H9 (cell line): ENCODE measurements at regions not wholly inside any gene's neighbourhood (a gene's known extent, or its start where the extent isn't known, plus 50 kb on each side); places are given as distances from the start of the nearest gene placed in this dataset.

Experiments
- DNase-seq: peaks from one replicate; pipeline ENCODE4 v3.0.0-alpha.2; 2017
- H2AFZ ChIP-seq: one replicate; pipeline ENCODE4 v1.6.1; 2013; ENCODE audit warnings: mild to moderate bottlenecking, low read length, control low read depth, moderate library complexity
- H2AK5ac ChIP-seq: 2 replicates; pipeline ENCODE4 v1.6.1; 2013; ENCODE audit warnings: low read length, control low read depth, mixed read lengths; ENCODE audit not compliant: insufficient read length
- H2BK120ac ChIP-seq: one replicate; pipeline ENCODE4 v1.6.1; 2013; ENCODE audit warnings: low read depth, mild to moderate bottlenecking, low read length, control low read depth, inconsistent platforms; ENCODE audit not compliant: poor library complexity, severe bottlenecking
- H2BK12ac ChIP-seq: 2 replicates; pipeline ENCODE4 v1.6.1; 2013; ENCODE audit warnings: low read length, control low read depth, mixed read lengths, low read depth; ENCODE audit not compliant: insufficient read length
- H2BK15ac ChIP-seq: 2 replicates; pipeline ENCODE4 v1.6.1; 2013; ENCODE audit warnings: low read depth, low read length, control low read depth
- H2BK20ac ChIP-seq: one replicate; pipeline ENCODE4 v1.6.1; 2013; ENCODE audit warnings: low read depth, mild to moderate bottlenecking, low read length, control low read depth, inconsistent platforms; ENCODE audit not compliant: poor library complexity, severe bottlenecking
- H2BK5ac ChIP-seq: 2 replicates; pipeline ENCODE4 v1.6.1; 2013; ENCODE audit warnings: low read length, control low read depth, mixed read lengths; ENCODE audit not compliant: insufficient read length
- H3K14ac ChIP-seq: 2 replicates; pipeline ENCODE4 v1.6.1; 2013; ENCODE audit warnings: low read length, control low read depth; ENCODE audit not compliant: insufficient read depth
- H3K18ac ChIP-seq: 2 replicates; pipeline ENCODE4 v1.6.1; 2013; ENCODE audit warnings: low read depth, mild to moderate bottlenecking, mixed read lengths, low read length, control low read depth; ENCODE audit not compliant: insufficient read length
- H3K23ac ChIP-seq: 2 replicates; pipeline ENCODE4 v1.6.1; 2013; ENCODE audit warnings: low read length, control low read depth, mixed read lengths, low read depth; ENCODE audit not compliant: insufficient read length
- H3K23me2 ChIP-seq: 2 replicates; pipeline ENCODE4 v1.6.1; 2013; ENCODE audit warnings: low read depth, mild to moderate bottlenecking, mixed read lengths, low read length, control low read depth; ENCODE audit not compliant: insufficient read length, poor library complexity, severe bottlenecking
- H3K27ac ChIP-seq: 2 replicates; pipeline ENCODE4 v1.5.1; 2013; ENCODE audit warnings: low read length, control low read depth, mixed read lengths, low read depth; ENCODE audit not compliant: insufficient read length
- H3K27me3 ChIP-seq: 2 replicates; pipeline ENCODE4 v1.6.1; 2013; ENCODE audit warnings: low read length, control low read depth, inconsistent platforms; ENCODE audit not compliant: insufficient read depth
- H3K4ac ChIP-seq: 2 replicates; pipeline ENCODE4 v1.6.1; 2013; ENCODE audit warnings: low read depth, mild to moderate bottlenecking, control low read depth, inconsistent platforms, low read length, moderate library complexity
- H3K4me1 ChIP-seq: 2 replicates; pipeline ENCODE4 v1.6.1; 2013; ENCODE audit warnings: low read length, control low read depth, inconsistent platforms; ENCODE audit not compliant: insufficient read depth
- H3K4me2 ChIP-seq: 2 replicates; pipeline ENCODE4 v1.6.1; 2013; ENCODE audit warnings: low read length, control low read depth, mixed read lengths; ENCODE audit not compliant: insufficient read length, insufficient read depth
- H3K56ac ChIP-seq: 2 replicates; pipeline ENCODE4 v1.6.1; 2013; ENCODE audit warnings: low read depth, mild to moderate bottlenecking, mixed read lengths, low read length, control low read depth; ENCODE audit not compliant: insufficient read length
- H3K79me1 ChIP-seq: 2 replicates; pipeline ENCODE4 v1.6.1; 2013; ENCODE audit warnings: low read depth, mild to moderate bottlenecking, moderate library complexity, low read length, control low read depth, inconsistent platforms; ENCODE audit not compliant: insufficient read depth, poor library complexity, severe bottlenecking
- H3K79me2 ChIP-seq: 2 replicates; pipeline ENCODE4 v1.6.1; 2013; ENCODE audit warnings: low read length, control low read depth, inconsistent platforms; ENCODE audit not compliant: insufficient read depth
- H3K9ac ChIP-seq: 2 replicates; pipeline ENCODE4 v1.6.1; 2013; ENCODE audit warnings: low read length, control low read depth, mixed read lengths; ENCODE audit not compliant: insufficient read length; ENCODE audit errors: extremely low read depth
- H3K9me3 ChIP-seq: one replicate; pipeline ENCODE4 v1.6.1; 2013; ENCODE audit warnings: low read depth, low read length, inconsistent platforms; ENCODE audit not compliant: control insufficient read depth
- H3T11ph ChIP-seq: one replicate; pipeline ENCODE4 v1.6.1; 2013; ENCODE audit warnings: mild to moderate bottlenecking, low read length, control low read depth, inconsistent platforms
- H4K20me1 ChIP-seq: one replicate; pipeline ENCODE4 v1.6.1; 2013; ENCODE audit not compliant: control insufficient read depth, insufficient read length, insufficient read depth
- H4K5ac ChIP-seq: 2 replicates; pipeline ENCODE4 v1.6.1; 2013; ENCODE audit warnings: low read depth, mild to moderate bottlenecking, mixed read lengths, low read length, control low read depth; ENCODE audit not compliant: insufficient read length
- H4K8ac ChIP-seq: replicated peaks from 2 replicates; pipeline ENCODE4 v1.6.1; 2013; ENCODE audit warnings: low read length, control low read depth, mixed read lengths, low read depth; ENCODE audit not compliant: insufficient read length
- H4K91ac ChIP-seq: 2 replicates; pipeline ENCODE4 v1.6.1; 2013; ENCODE audit warnings: low read depth, mild to moderate bottlenecking, moderate library complexity, mixed read lengths, low read length, control low read depth; ENCODE audit not compliant: insufficient read length
- H3K27ac Mint-ChIP-seq, 3 experiments: 2 replicates in 2 of 3; 3 replicates in 1 of 3; pipeline ENCODE4 v1.8.0; 2020 to 2021; ENCODE audit warnings: mixed read lengths in 3 of 3, mild to moderate bottlenecking in 1 of 3, moderate library complexity in 1 of 3
- H3K27me3 Mint-ChIP-seq: 2 replicates; pipeline ENCODE4 v1.8.0; 2021; ENCODE audit warnings: low read depth, mild to moderate bottlenecking, moderate library complexity, mixed read lengths
- H3K36me3 Mint-ChIP-seq, 3 experiments: 2 replicates in 2 of 3; 3 replicates in 1 of 3; pipeline ENCODE4 v1.8.0; 2020 to 2021; ENCODE audit warnings: low read depth in 3 of 3, mixed read lengths in 3 of 3; ENCODE audit not compliant: insufficient read depth in 1 of 3
- H3K4me1 Mint-ChIP-seq, 2 experiments: 2 replicates each; pipeline ENCODE4 v1.8.0; 2020; ENCODE audit warnings: mixed read lengths in 2 of 2
- H3K4me3 Mint-ChIP-seq, 2 experiments: 2 replicates in 1 of 2; 3 replicates in 1 of 2; pipeline ENCODE4 v1.8.0; 2020 to 2021; ENCODE audit warnings: mild to moderate bottlenecking in 2 of 2, mixed read lengths in 2 of 2, moderate library complexity in 1 of 2
- H3K9me3 Mint-ChIP-seq, 2 experiments: 2 replicates in 1 of 2; 3 replicates in 1 of 2; pipeline ENCODE4 v1.8.0; 2020; ENCODE audit warnings: mild to moderate bottlenecking in 2 of 2, mixed read lengths in 2 of 2, moderate library complexity in 1 of 2
- CTCF ChIP-seq: fragments of 200-600 bp; sonication (generic); conservative IDR thresholded peaks from 3 replicates; pipeline ENCODE4 v1.8.0; 2021; ENCODE audit warnings: antibody characterized with exemption, mild to moderate bottlenecking
- WGBS: extraction: QIAGEN DNeasy Blood & Tissue Kit; methylation state at CpG from one replicate; pipeline ENCODE4 v1.1.7; 2013; ENCODE audit warnings: missing lambda C conversion rate, low lambda C conversion rate, mixed read lengths; ENCODE audit not compliant: insufficient read length; ENCODE audit errors: extremely low coverage; 5-methylcytosine and 5-hydroxymethylcytosine counted together

- no peaks in the 10 kb centered on the region for H3K79me2 ChIP-seq
- H3T11ph ChIP-seq: no peak overlapping the region
- no peak overlapping the region for H3K9ac ChIP-seq
- no peak overlapping the region for H3K23ac ChIP-seq
- no peak overlapping the region for H2BK12ac ChIP-seq
- no peaks in the 10 kb centered on the region for H4K20me1 ChIP-seq
- no peak overlapping the region for H2AFZ ChIP-seq
- H3K14ac ChIP-seq: no peak overlapping the region
- no peak overlapping the region for H3K27ac ChIP-seq
- peak overlapping the region in 1 of 3 experiments; percentile 19; a peak in 1 of 7 replicates for H3K27ac Mint-ChIP-seq
- no peak overlapping the region for H2BK20ac ChIP-seq
- H3K4me2 ChIP-seq: no peak overlapping the region
- no peaks in the 10 kb centered on the region for H3K4me1 ChIP-seq
- no peak overlapping the region for H3K56ac ChIP-seq
- no peak overlapping the region for H3K4ac ChIP-seq
- peaks cover 1 to 13% of the 10 kb centered on the region in 2 experiments; a peak in 2 of 4 replicates for H3K4me1 Mint-ChIP-seq
- H2BK5ac ChIP-seq: no peak overlapping the region
- H3K36me3 Mint-ChIP-seq: no peaks in the 10 kb centered on the region
- no peak overlapping the region for H2BK15ac ChIP-seq
- H3K4me3 Mint-ChIP-seq: no peak overlapping the region
- no CpG with 5 or more reads among the region's 2 CpGs for WGBS
- no peak overlapping the region for H4K91ac ChIP-seq
- H3K79me1 ChIP-seq: no peaks in the 10 kb centered on the region
- no peak for TF ChIP-seq CTCF
- H3K27me3 ChIP-seq: no peaks in the 10 kb centered on the region
- H3K9me3 ChIP-seq: no peaks in the 10 kb centered on the region
- DNase-seq: no peak
- no peaks in the 10 kb centered on the region for H3K27me3 Mint-ChIP-seq
- no peak overlapping the region for H4K8ac ChIP-seq
- peaks cover 2% of the 10 kb centered on the region for H3K23me2 ChIP-seq
- no peaks in the 10 kb centered on the region for H3K9me3 Mint-ChIP-seq
- H4K5ac ChIP-seq: no peak overlapping the region
- H3K18ac ChIP-seq: no peak overlapping the region
- H2BK120ac ChIP-seq: no peak overlapping the region
- H2AK5ac ChIP-seq: no peak overlapping the region
Measured at GRCh38 chr18:33812186-33812585, 234.2 kb downstream of the ASXL3 start.
